ENCODE measurements at regions not wholly inside any gene's neighbourhood (a gene's known extent, or its start where the extent isn't known, plus 50 kb on each side); places are given as distances from the start of the nearest gene placed in this dataset.
"Not testable (repeated sequence)": the region's sequence is repeated elsewhere in the genome, so short reads cannot be mapped to it uniquely, and the experiment has no call there.

DNA sequence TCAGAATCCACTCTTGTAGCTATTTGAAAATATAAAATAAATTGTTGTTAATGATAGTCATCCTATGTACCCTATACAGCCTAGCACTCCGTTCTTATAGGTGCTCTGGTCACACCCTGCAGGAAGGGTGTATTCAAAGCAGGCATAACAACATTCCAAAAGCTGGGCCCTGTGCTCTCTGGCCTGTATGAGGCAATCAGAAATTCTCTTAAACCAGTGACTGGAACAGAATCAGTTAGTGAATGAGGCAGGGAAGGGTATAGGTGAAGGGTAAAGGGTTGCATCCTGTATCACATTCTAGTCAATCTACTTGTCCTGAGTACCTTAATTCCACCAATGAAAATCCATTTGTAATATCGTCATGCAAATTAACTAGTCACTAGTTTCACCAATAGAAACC, 154.5 kb upstream of the ZNF217 start:
- no peak for DNase-seq (ENCODE audit: low spot score)

DNA sequence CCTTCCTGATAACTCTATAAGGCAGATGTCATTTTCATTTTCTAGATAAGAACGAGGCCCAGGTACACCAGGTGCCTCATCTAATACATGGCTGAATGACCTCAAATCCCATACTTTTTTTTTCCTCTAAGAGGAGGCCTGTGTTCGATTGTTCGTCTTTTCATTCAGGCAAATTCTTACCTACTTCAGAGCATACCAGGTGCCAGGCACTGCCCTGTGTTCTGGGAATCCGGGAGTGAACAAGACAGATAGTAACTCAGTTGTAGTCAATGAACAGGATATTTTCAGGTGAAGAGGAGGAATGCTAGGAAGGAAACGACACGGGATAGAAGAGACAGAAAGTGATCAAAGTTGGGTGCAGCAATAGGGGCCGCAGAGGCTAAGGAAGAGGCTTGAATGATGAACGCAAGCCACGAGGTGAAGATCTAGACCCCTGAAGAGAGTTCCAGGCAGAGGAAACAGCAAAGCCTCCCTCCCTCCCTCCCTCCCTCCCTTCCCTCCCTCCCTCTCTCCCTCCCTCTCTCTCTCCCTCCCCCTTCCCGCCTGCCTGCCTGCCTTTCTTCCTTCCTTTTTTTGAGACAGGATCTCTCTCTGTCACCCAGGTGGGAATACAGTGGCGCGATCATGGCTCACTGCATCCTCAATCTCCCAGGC, 150.1 kb upstream of the ZNF217 start:
- DNase-seq (ENCODE audit: low spot score) = no peak

DNA sequence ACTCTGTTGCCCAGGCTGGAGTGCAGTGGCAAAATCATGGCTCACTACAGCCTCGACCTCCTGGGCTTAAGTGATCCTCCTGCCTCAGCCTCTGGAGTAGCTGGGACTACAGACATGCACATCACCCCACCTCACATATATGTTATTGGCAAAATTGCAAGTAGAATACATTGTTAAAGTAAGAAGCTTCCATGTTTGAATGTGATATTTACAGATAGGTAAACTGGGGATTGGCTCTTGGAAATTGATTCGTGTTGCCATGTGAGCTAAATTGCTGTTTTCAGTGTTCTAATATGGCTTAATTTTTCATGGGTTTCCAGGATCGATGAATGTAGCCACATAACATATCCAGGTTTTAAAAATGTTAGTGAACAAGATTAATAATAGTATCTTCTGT, 149.0 kb upstream of the ZNF217 start:
- no peak for DNase-seq (ENCODE audit: low spot score)

DNA sequence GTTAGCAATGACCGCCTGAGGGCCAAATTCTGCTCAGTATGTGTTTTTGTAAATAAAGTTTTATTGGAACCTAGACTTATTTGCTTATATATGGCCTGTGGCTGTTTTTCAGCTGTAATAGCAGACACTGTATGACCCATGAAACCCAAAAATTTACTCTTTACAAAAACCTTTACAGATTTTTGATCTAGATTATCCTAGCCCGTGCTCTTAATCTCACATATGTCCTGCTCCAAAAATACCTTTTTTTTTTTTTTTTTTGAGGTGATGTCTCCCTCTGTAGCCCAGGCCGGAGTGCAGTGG, 148.0 kb upstream of the ZNF217 start:
- DNase-seq (ENCODE audit: low spot score) = no peak

DNA sequence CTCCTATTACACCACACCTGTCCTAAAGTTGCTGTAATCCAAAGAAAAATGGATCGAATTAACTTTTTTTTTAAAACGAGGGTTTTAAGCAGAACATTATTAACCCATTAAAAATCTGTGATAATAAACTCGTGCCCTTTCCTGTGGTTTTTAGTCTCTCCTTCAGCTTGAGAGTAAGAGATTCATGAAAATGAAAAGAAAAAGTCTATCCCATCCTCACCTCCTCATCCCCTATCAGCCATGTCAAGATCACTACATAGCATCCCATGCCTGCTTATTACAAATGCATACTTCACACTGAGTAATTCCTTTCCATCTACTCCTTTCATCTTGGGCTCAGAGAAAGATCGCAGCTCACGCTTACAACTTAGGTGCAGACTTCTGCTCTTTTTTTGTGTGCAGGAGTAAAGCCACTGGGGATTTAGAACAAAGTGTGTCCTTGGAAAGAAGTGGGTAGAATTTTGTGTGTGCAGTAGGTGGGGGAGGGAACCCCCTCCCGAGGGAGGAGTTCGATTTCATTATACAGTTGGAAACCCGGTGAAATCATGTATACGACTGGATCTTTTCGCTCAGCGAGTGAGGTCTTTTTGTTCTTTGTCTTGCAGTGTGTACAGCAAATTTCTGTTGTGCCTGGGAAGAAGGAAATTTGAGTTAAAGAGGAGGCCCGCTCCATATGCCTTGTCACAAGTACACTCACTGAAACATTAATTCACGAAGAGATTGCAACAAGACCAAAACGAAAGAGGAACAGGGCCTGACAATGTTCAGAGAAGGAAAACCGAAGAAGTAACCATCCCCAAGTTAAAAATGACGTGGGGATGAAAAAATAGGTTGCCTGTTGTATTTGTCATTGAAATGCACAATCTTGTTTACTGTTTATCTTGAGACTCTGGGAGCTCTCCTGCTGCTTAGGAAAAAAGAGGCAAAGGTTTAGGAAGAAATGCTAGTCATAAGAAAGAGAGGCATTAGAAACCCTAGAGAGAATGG, 146.5 kb upstream of the ZNF217 start:
- DNase-seq (ENCODE audit: low spot score) = no peak

DNA sequence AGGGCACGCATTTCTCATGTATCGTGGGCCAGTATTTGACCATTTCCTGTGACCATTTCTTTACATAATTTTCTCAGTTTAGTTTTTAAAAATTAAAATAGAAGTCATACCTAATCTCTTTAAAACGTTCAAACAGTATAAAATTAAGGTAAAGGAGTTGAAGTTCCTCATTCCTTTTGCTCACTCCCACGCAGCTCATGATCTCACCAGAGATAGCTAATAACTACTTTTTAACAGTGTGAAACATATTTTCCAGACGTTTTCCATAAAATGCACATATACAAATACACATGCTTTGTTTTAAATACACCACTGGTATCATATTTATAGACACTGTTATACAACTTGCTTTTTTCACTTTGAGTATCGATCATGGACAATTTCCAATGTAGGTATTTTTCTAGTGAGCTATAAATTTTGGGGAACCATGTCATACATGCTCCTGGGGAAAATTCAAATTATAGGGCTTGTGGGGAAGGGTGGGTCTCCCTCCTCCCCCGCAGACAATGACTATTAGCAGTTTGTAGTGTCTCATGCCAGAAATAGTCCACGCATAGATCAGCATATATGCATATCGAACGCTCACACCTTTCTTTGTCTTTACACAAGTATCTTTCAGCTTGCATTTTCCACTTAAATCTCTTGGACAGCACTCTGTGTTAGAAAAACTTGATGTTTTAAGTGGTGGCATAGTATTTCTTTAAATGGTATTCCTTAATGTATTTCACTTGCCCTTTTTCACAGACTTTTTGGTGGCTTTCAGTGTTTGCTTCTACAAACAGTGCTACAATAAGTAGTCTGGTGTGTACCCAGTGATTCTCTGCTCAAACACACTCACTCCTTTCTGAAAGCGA, 145.5 kb upstream of the ZNF217 start:
- DNase-seq (ENCODE audit: low spot score) = no peak

DNA sequence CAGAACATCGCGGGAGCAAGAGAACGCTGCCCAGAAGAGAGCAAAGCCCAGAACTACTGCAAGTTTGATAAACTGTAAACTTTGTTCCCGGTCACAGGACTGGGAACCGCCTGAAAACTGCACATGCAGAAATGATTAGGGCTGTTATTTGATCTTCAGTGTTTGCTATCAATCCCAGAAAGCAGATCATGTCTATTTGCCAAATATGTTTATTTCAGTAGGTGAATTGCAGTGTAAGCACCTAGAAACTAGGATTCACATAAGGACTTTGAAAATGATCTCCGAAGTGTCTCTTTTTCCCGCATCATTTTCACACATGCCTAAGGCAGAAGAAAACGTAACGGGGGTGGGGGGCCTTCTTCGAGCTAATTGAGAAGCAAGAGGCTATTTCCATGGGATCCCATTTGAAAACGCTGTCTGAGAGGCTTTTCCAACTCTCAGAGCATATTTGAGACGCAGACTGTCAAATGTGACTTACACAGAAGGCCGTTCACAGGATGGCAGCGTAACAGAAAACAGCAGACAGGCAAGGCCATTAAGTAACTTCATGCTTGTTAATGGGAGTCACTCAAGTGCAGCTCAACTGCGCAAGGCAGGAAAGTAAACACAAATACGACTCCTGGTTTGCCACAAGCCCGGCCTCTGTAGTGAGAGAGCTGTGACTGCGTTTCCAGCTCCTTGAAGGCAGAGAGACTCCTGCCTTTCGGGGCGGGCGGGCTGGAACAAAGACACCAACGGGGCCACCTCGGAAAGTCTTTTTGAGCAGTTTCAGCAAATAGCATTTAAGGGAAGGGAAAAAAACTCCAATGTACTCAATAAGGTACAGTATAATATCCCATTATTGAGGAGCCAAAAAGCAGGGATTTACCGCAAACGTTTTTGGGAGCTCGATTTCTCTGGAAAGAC, 144.7 kb upstream of the ZNF217 start:
- peak; percentile 65 for DNase-seq (ENCODE audit: low spot score)

DNA sequence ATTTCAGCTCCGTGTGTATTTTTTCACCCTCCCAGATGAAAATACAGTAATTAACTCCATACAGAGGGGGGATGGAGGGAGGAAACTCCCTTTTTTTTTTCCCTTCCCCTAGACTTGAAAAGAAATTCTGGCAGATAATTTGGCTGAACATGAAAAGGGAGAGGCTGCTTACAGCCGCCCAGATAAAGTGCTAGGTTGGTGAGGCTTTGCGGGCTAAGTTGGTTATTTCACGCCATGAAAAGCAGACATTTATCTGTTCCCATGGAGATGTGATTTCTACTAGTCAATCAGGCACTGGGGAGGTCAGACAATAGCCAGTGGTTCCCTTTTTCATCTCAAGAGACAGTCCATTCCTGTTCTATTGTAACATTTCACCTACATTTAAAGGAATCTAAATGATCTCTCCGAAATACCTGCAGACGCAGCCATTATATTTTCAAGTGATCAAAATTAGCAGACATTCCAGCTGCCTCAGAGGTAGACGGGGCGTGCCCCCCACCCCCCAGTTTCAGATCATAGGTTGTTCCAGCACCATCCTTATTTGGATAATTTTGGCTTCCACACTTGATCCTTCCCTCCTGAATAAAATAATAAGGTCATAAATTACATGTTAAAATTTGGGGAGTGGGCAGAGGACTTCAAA, 143.9 kb upstream of the ZNF217 start:
- DNase-seq (ENCODE audit: low spot score) = no peak

DNA sequence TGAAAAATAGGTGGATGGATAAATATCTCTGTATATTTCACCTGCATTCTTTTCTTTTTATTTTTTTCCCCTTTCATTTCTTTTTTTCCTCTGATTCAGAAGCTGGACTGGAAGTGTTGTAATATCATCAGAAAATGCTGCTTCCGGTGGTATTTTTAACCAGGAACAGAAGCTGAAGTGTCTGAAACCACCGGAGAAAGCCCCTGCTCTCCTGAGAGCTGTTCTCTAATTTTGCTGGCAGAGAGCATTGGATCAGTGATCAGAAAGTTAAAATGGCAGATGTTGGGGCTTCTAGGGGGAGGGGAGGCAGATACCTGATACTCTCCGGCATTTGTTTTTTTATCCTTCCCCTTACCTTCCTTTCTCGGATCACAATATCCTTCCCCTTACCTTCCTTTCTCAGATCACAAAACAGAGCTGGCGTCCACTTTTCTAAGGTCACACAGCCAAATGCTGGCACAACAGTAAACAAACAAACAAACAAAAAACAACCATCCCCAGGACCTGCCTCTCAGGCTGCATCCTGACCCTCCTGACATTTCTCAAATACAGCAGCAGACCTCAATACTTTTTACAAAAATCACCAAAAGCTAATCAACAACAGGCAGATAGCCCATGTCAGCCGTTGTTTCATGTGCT, 143.2 kb upstream of the ZNF217 start:
- no peak for DNase-seq (ENCODE audit: low spot score)

DNA sequence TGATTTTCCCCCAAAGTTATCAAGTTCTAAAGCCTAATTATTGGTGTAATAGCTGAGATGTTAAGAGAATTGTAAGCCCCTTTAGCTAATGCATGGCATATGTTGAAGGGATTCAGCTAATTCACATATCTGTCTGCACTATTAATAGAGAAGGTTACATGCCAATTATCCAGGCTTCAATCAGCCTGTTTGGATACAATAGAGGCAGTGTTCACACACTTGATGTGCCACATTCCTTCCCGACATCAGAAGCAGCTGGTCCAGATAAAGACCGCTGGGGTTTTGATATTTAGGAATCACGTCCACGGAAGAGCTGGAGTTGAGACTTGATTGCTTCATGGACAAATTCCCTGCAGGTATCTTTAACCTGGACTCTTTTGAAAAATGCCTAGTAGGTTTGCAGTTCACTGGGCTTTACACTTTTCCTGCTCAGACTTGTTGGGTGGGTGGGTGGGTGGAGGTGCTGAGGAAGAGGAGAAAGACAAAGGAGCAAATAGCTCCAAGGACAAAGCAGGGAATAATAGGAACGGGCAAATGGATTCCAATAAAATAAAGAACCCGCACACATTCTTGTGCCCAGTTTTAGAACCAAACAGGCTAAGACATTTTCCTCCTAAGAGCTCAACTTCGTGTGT, 142.6 kb upstream of the ZNF217 start:
- no peak for DNase-seq (ENCODE audit: low spot score)

DNA sequence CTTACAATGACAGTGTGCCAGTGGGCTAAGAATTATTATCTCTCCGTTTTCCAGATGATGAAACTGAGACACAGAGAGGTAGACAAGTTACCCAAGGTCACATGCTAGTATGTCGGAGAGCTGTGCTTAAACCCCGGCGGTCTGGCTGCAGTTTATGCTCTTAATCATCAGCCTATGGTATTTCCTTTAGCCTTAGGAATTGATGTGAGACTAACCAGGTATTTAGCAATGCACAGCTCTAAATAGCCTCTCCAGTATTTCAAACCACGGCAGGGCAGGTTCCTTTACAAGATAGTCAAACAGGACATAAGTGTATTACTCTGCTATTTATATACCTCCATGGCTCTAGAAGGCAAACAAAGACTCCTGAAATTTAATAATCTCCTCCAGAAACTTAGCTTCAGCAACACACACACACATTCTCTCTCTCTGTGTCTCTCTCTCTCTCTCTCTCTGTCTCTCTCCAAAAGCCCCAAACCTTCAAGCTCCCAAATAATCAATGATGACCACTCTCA, 142.0 kb upstream of the ZNF217 start:
- no peak for DNase-seq (ENCODE audit: low spot score)

DNA sequence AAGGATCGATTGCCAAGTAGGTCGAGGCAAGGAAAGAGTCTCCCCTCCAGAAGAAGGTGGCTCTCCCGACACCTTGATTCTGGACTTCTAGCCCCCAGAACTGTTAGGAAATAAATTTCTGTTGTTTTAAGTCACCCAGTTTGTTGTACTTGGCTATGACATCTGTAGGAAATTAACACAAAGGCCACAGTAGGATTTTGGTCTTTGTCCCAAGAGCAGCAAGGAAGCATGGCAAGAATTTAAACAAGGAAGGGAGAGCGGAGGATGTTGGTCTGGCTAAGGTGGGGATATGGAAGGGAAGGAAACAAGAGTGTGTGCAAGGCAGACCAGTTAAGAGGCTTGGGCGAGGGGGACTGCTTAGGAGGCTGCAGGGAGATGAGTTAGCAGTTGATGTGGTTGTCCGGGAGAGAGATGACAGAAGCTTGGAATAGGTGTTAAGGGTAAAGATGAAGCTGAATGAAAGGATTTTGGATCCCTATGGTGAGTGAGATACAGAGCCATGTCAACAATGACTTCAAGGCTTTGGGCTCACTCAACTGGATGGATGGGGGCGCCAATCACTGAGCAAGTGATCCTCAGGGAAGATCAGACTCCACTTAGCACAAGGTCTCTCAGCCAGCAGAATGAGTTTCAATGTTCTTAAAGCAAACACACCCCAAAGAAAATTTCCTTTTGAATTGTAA, 140.5 kb upstream of the ZNF217 start:
- no peak for DNase-seq (ENCODE audit: low spot score)

DNA sequence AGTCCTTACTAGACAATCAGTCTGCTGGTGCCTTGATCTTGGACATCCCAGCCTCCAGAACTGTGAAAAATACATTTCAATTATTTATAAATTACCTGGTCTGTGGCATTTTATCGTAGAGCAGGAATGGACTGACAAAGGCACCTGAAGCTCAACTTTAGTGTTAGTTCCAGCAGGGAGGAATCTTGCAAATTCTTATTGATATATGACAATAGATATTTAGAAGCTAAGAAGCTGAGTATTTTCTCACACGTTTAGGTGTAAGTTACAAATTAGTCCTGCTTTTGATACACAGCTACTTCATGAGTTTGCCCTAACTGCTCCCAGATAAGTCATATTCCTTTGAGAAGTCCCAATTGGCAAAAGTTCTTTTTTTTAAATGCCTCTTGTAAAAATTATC, 138.0 kb upstream of the ZNF217 start:
- no peak for DNase-seq (ENCODE audit: low spot score)

DNA sequence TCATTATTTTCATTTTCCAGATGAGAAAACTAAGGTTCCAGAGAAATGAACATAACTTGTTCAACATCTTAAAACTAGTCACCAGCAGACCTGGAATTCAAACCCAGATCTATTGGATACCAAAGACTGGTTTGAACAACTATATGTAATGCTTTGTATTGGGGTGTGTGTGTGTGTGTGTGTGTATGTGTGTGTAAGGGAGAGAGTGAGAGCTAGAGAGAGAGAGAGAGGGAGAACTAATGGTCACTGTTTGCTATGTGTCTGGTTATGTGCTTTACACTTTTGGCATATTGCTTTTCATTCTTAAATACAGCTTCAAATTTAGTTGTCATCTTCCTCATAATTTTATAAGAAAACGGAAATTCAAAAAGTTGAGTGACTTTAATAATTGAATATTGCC, 134.7 kb upstream of the ZNF217 start:
- DNase-seq (ENCODE audit: low spot score) = no peak

DNA sequence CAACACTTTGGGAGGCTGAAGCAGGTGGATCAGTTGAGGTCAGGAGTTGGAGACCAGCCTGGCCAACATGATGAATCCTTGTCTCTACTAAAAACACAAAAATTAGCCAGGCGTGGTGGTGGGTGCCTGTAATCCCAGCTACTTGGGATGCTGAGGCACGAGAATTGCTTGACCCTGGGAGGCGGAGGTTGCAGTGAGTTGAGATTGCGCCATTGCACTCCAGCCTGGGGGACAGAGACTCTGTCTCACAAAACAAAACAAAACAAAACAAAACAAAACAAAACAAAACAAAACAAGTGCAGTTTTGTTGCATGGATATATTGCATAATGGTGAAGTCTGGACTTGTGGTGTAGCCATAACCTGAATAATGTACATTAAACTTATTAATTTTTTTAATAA, 133.6 kb upstream of the ZNF217 start:
- not testable (repeated sequence) for DNase-seq (ENCODE audit: low spot score)

DNA sequence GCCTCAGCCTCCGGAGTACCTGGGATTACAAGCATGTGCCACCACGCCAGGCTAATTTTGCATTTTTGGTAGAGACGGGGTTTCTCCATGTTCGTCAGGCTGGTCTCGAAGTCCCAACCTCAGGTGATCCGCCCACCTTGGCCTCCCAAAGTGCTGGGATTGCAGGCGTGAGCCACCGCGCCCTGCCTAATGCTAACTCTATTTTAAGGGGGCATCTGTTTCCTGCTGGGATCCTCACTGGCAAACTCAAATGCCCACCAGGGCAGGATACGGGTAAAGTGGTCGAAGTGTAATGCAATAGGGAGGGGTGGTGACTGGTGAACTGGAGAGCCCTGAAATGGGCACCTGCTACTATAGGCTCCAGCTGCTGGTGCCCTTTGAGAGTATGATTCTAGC, 131.9 kb upstream of the ZNF217 start:
- no peak for DNase-seq (ENCODE audit: low spot score)

DNA sequence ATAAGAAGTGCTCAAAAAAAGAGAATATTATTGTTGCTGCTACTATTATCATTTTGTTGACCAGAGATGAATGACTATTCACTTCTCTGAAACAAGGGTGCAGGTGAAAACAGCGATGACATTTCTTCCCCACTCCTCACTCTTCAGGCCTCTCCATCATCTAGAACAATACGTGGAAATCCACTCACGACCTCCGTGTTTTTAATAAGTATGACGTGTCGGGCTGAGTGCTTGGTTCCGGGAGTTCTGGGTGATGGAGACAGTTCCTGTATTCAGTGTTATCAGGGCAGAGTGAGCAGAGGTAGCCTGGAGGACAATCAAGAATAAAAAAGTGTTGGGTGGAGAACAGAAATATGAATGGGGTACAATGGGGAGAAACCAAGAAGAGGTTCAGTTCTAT, 130.0 kb upstream of the ZNF217 start:
- no peak for DNase-seq (ENCODE audit: low spot score)

DNA sequence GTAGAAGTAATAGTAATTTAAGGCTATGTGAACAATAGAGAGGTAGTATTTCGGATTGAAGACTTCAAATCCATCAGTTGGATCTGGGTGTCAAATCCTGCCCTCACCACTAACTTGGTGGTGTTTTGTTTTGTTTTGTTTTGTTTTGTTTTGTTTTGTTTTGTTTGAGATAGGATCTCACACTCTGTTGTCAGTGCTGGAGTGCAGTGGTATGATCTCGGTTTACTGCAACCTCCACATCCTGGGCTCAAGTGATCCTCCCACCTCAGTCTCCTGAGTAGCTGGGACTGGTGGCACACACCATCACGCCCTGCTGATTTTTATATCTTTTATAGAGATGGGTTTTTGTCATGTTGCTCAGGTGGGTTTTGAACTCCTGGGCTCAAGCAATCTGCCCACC, 129.4 kb upstream of the ZNF217 start:
- DNase-seq (ENCODE audit: low spot score) = no peak

DNA sequence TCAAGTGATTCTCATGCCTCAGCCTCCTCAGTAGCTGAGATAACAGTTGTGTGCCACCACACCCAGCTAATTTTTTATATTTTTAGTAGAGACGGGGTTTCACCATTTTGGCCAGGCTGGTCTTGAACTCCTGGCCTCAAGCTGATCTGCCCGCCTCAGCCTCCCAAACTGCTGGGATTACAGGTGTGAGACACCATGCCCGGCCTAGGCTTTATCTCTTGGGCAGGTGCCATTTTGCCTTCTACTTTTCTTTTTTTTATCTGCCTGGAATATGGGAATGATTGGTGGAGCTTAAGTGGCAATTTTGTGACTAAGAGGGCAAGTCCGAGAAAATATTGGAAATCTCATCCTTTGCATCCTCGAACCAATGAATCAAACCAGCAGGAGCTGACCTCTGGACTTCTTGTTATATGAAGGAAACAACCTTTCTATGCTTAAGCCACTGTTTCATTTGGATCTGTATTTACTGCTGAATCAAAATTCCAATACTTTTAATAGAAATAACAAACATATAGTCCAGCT, 128.9 kb upstream of the ZNF217 start:
- no peak for DNase-seq (ENCODE audit: low spot score)
